A204.1 (cell line): ENCODE measurements at regions not wholly inside any gene's neighbourhood (a gene's known extent, or its start where the extent isn't known, plus 50 kb on each side); places are given as distances from the start of the nearest gene placed in this dataset.
"Not testable (repeated sequence)": the region's sequence is repeated elsewhere in the genome, so short reads cannot be mapped to it uniquely, and the experiment has no call there.

Source experiments
- FAIRE-seq: peaks from 2 replicates; lab custom pipeline; 2012; peaks lifted over from hg19 to GRCh38; lab: Jason Lieb, UNC

DNA sequence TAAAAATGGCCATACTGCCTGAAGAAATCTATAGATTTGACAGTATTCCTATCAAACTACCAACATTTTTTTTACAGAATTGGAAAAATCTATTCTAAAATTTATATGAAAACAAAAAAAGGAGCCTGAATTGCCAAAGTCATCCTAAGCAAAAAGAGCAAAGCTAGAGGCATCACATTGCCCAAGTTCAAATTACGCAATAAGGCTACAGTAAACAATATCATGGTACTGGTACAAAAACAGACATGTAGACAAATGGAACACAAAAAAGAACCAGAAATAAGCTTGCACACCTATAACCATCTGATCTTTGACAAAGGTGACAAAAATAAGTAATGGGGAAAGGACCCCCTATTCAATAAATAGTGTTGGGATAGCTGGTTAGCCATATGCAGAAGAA is 50.2 kb upstream of the THSD7B start:
- FAIRE-seq: no peak

DNA sequence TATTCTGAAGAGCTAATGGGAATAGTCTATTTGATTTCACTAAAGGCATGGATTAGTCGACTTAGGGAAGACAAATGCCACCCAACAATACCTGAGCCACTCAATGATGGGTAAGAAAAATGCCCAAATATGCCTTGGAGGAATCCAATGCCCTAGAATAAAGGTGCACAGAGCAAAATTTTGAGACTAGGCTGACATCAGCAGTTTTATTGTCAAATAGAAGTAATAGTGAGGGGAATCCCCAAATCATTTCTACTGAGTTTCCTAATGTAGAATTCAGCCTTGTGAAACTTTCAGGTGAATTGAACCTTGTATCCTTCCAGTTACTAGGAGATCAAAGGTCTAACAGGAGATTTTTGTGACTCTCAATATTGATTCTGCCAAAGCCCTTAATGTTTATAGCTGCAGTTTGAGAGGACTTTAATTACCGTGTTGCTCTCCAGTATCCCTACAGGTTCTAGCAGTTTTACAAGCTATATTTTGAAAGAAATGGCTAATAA is 50.8 kb upstream of the THSD7B start:
- FAIRE-seq: no peak

DNA sequence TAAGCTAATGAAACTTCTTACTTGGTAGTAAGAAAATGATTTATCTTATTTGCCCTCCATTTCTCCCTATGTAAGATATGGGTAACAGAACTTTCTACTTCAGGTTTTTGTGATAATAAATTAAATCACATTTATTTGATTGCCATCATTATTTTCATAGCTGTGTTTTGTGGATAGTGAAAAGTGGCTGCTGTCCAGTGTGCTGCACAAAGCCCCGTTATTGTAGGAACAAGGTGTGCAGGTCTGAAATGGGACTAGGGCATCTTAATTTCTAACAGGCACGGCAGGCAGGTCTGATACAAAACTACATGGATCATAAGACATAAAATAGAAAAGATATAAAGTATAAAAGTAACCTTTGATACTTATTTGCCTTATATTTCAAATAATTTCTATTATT is 51.6 kb upstream of the THSD7B start:
- FAIRE-seq: no peak

DNA sequence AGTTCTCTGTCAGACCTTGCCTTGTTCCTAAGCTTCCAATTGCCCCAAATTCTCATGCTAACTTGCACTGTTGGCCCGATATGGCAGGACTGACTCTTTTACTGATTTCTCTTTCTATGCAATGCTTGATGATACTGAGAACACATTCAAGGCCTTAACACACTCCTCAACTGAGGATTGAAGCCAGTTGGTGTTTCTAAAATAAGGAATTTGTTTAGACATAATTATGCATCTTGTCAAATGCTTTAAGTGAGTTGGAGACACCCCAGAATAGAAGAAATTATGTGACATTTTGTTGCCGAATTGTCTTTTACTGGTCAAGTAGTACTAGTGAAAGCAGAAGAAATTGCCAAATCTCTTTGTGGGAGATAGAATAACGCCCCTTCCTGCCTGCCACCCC is 60.0 kb upstream of the THSD7B start:
- FAIRE-seq: no peak

DNA sequence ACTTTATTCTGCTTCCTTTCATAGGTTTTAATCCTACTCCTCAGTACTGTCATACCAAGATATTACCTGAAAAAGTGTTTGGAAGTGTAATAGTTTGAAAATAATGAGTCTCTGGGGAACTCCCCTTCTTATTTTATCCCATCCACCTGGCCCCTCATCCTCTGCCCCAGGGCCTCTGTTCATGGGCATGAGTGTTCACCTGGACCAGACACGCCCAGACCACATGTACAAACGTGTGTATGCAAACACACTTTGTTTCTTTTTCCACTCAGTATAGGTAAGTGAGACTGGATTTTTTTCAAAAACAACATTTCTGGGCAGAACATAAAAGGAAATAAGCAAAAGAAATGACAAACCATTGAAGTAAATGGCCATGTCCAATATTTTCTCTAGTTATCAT is 62.1 kb upstream of the THSD7B start:
- no peak for FAIRE-seq

DNA sequence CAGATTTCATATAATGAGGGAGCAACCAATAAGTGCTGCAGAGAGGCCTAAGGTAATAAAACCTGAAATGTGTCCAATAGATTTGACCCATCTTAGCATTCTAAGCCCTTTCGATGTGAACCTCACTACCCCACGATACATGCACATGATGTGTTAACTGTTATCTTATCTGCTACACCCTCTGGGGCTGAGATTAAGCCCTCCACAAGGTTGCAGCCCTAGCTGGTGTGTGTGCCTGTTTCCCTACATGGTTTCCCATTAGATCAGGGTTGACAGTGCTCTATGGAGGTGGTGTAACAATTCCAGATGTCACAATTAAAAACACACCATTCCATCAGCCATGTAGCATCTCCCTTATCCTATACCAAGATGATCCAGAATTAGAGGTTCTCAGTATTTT is 68.9 kb upstream of the THSD7B start:
- no peak for FAIRE-seq

DNA sequence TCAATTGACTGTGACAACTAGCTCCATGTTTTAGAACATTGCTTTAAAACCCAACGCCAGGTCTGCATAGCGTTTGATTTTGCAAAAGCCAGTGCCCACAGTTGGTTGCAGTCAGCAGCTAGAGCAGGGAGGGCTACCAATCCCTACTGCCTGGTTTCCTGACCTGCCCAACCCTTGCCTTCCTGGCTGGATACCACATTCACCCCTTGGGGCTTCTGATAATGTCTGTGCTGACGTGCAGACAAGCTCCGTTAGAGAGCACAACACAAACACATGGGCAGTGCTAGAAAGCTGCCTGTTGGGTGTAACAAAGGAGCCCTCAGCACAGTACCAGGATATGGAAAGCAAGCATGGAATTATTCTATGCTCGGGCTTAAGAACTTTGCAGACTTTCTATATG is 71.4 kb upstream of the THSD7B start:
- no peak for FAIRE-seq

DNA sequence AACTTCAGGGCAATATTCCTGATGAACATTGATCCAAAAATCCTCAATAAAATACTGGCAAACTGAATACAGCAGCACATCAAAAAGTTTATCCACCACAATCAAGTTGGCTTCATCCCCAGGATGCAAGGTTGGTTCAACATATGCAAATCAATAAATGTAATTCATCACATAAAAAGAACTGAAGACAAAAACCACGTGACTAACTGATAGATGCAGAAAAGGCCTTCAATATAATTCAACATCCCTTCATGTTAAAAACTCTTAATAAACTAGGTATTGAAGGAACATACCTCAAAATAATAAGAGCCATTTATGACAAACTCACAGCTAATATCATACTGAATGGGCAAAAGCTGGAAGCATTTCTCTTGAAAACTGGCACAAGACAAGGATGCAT is 85.3 kb upstream of the THSD7B start:
- FAIRE-seq: not testable (repeated sequence)

DNA sequence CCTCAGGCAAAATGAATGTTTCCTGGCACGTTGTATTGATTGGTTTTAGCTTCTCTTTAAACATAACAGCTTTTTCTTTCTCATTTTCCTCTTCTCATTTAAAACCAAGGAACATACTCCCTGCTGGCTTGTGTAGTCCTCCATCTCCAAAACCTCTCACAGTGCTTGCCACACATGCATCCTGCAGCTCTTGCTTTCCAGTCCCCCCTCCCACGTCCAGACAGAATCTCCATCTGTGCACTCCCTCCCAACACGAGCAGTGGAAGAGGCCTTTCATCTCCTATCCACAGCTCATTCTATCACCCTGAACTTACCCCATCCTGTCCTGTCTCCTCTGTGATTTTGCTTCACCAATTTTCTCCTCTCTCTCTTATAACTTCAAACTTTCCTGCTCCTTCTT is 99.6 kb upstream of the THSD7B start:
- no peak for FAIRE-seq

DNA sequence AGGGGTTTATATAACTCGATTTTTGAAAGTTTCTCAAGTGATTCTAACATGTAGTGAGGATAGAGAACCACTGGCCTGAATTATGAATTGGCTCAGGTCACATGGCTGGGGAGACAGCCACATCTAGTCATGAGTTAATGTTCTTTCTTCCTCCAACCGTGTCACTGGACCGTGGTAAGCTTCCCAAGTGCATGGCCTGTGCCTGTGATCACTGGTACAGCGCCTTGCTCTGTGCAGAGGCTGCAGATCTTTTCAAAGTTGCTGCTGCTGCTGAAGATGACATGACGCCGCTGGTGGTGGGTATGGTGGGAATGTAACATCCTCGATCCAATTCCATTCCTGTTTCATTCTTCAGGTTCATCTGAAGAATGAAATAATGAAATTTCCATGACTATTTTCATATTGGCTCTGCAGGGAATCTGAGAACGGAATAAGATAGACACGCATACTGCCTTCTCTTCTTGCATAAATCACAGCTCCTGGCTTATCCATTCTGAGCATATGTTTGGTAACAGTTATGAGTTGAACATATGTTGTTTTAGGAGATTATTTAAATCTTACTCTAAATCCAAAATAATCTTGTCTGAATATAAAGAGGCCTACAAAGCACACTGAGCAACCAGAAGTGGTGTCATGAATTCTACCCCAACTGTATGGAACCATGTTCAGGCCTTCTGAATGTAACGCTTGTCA is 100.5 kb upstream of the THSD7B start:
- FAIRE-seq: no peak

DNA sequence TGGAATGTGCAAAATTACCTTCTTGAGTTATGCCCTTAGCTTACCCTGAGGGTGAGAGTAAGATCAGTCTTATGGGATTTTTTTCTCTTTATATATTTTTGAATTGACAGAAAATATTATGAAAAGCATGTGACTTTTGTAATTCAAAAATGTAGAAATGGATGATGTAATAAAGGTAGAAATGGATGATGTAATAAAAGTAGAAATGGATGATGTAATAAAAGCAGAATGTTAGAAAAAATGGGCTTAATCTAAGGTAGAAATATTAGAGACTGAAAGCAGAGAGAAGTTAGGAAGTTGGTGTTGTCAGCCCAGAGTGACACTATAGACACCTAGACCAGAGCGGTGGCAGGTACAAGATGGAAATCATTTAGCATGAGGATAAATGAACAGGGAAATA is 107.1 kb upstream of the THSD7B start:
- no peak for FAIRE-seq

DNA sequence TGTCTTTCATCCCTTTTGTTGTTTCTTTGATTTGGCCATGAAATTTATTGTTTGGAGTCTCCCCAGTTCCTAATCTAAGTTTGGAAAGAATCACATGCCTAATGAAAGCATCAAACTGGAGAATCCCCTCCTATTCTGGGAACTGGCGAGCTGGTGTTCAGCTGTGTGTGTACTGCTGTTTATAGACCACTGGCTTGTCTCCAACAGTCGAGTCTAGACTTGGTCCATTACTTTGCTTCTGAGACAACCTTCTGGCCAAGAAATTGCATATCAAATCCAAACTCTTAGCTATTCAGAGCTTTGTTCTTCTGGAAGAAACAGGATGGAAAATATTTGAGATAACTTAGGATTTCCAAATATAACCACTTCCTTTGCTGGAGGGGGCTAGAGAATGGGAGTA is 111.5 kb upstream of the THSD7B start:
- FAIRE-seq: no peak

DNA sequence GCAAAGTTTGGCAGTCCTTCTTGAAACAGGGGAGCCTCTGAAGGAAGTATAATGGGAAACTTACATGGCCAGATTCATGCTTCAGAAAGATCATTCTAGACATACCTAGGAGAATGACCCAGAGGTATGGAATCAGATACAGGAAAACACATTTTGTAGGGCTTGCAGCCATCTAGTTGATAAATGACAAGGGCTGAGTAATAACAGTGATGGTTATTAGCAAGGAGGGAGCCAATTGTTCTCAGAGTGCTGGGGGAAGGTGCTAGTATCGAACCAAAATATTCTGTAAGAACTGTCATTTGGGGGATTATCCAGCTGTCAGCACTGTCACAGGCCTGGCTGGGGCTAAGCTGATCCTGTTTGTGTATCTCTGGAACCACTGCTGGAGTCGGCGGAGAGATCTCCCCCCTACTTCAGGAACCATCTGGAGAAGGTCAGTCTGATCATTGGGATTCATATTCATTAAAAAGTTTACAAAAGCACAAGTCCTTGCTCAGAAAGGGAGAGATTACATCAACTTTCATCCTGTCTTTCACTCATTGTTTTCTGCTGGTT is 113.8 kb upstream of the THSD7B start:
- no peak for FAIRE-seq

DNA sequence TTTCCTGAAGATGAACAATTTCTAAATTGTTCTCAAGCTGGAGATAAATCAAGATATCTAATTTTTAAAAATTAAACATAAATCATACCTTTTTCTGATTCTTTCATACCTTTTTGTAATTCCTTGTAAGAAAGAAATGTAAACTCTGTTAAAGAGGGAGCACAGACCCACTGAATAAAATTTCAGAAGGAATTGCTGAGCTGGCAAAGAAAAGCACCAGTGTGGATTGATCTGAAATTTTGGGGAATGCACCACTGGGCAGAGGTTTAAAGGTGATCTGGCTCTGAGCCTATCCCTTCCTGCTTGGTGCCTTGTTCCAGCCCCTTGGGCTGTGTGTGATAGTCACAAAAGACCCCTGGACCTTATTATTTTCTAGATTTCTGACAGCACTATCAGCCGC is 118.3 kb upstream of the THSD7B start:
- FAIRE-seq: no peak

DNA sequence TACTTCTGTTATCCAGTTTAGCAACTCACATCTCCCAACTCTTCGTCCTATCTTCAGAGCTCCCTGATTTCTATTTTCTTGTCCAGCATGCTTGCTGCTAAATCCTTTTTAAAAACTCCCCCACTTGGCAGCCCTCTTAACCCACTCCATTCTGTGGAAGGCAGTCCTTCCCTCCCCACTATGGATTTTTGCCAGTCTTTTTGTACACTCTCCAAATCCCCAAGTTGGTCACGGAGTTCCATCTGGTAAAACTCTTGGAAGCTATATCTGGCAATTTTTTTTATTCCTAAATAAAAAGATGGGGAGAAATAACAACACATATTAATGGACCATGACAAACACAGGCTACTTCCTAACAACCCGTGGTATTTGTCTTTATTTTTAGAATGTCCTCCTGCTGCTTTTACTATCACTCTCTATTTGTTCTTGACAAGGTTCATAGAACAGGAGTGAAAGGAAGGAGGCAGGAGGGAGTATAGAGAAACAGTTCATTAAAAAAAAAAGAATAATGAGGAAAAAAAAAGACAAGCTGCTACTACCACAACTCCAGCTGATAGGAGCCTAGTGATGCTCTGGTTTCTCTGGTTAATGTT is 120.0 kb upstream of the THSD7B start:
- no peak for FAIRE-seq

DNA sequence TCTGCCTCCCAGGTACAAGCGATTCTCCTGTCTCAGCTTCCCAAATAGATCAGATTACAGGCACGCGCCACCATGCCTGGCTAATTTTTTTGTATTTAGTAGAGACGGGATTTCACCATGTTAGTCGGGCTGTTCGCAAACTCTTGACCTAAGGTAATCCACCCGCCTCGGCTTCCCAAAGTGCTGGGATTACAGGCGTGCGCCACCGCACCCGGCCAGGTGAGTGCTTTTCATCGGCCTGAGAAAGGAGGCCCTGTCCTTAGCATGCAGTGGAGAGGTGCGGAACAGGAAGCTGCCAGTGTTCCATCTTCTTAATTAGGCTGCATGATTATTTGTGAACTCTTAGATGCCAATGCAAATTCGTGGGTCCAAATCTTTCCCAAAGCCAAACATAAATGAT is 125.7 kb upstream of the THSD7B start:
- FAIRE-seq: no peak

DNA sequence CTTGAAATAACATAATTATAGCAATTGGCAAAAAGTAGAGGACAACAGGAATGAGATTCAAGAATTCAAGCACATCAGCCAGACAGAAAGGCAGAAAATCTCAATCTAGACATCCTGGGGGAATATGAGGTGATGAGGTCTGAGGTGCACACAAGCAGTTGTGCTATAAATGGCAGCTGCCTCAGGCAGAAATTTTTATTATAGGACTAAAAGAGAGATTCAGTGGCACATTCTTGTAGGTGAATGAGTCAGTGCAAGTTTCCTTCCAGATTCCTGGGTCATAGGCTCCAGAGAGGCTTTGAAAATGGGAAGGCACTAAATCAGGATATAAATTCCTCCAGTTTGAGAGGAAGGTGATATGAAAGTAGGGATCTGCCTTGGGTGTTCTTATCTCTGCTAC is 127.2 kb upstream of the THSD7B start:
- no peak for FAIRE-seq

DNA sequence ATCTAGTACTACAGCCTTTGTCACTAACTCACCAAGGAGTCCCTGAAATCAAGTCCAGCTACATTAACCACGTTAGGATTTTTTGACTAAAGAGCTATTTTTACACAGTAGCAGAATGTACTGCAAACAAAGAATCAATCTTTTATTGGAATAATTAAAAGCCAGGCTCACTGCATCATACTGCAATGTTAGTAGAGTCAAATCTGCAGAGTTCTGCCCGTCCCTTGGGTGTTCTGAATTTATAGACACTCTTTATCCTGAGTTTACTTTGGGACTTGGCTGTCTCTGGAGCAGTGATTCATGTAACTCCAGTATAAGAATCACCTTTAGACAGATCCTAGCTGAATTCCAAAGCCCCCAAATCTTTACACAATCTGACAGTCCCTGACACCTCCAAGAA is 127.9 kb upstream of the THSD7B start:
- no peak for FAIRE-seq

DNA sequence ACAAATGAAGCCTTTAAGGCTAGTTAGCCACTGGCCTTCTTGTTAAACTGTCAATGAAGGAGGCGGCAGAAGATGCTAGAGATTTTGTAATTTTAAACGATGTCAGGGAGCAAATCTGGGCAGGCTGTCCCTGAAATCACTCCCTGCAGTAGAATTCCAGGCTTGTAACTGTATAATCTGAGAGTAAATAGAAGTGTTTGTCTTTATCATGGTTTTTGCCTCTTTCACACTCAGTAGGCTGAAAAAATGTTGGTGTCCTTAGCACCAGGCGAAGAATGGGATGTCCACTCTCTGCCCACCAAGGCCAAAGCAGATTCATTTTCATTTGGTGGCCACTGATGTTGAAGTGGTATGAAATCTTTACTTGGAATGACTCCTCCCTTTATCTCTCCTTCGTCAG is 136.9 kb upstream of the THSD7B start:
- FAIRE-seq: no peak

DNA sequence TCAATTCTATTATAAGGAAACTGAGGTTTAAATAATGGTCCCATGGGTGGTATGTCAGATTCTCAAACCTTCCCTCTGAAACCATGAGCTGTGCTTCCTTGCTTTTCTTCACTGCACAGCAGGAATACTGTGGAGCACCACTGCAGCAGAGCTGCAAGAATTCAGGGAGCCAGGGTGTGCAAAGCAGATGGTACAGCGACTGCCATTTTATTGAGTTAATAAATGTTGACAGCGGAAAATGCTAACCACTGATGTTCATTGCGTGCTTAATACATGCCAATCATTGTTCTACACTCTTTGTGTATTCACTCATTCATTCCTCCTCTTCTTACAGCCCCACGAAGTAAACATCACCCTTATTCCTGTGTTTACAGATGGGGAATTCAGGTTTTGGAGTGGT is 152.2 kb upstream of the THSD7B start:
- no peak for FAIRE-seq

DNA sequence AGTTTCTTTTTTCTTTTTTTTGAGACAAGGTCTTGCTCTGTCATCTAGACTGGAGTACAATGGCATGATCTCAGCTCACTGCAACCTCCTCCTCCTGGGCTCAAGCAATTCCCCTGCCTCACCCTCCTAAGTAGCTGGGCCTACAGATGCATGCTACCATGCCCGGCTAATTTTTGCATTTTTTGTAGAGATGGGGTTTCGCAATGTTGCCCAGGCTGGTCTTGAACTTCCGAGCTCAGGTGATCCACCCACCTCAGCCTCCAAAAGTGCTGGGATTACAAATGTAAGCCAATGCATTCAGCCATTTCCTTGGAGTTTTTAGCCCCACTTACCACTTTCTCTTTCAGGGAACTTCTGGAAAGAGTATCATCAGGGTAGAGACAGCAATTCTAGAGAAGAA is 153.3 kb upstream of the THSD7B start:
- FAIRE-seq: no peak

DNA sequence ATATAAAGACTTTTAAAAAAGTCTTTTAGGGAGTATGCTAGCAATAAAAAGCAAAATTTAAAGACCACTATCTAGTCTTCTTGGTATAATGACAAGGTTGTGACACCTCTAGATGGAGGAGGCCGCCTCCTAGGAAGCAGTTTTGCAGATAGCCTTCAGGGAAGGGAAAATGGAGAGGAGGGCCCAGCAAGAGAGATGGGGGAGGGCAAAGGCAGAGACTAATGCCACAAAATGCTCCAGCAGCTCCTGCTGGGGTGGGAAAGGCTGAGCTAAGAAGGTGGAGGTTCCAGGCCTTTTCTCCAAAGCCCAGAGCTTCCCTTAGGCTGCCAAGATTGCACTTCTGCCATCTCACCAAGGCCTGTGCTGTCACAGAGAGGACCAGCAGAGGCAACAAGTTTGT is 153.9 kb upstream of the THSD7B start:
- no peak for FAIRE-seq

DNA sequence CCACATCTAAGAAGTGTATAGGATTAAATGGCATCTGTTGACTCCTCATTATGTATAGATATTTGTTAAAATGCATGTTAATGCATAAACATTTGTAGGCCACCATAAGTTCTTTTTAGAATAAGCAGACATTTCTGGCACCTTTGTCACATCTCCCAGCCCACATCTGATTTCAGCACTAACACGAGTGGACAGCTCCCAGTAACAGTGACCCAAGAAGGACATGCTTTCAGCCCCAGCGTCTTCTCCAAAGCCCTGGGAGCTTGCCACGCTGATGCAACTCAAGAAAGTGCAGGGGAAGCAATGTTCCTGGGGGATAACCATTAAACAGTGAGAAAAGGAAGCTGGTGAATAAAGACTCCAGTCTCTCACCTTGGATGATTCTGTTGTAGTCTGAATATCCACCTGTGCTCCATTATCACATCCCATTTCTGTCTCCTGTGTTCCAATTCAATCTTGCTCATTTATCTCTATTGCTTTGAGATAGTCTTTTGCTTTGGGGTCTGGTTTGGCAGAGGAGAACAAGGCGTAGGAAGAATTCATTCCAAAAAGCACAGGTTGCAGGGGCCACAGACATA is 182.6 kb upstream of the THSD7B start:
- FAIRE-seq: no peak

DNA sequence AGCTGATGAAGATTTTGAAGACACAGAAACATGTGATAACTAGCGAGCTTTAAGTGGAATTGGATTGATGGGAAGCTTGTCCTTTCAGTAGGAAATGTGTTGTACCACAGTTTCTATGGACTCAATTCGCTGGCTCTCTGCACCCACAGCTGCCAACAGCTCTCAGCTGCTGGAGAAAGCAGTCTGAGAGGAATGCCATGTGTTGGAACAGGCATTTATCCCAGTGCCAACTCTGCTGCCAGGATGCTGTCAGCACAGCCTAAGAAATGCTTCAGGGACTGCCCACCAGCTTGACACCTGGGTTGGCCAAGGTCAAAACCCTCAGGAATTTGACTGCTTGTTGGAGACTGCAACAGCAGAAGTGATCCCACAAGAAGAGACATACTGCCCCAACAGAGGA is 193.0 kb upstream of the THSD7B start:
- no peak for FAIRE-seq
